ENCODE measurements at regions not wholly inside any gene's neighbourhood (a gene's known extent, or its start where the extent isn't known, plus 50 kb on each side); places are given as distances from the start of the nearest gene placed in this dataset.
A peak's percentile ranks its signal among the peaks of the same experiment; 100 is the strongest.

- Histone ChIP-seq H2BK12ac (ENCODE audit: insufficient read length, low read depth, low read length) (no peak overlapping the region), H4K91ac (ENCODE audit: insufficient read length, low read depth, low read length) (no peak overlapping the region), H3K79me1 (ENCODE audit: insufficient read depth, low read depth, low read length, poor library complexity, severe bottlenecking) (no peaks in the 10 kb centered on the region), H3K4me2 (ENCODE audit: insufficient read depth, insufficient read length, low read length) (no peak overlapping the region), H2AFZ (ENCODE audit: low read length) (no peak overlapping the region), H3K14ac (ENCODE audit: insufficient read depth, low read length) (no peak overlapping the region), H2AK5ac (ENCODE audit: insufficient read length, low read length) (no peak overlapping the region), H3K56ac (ENCODE audit: insufficient read length, low read depth, low read length) (no peak overlapping the region), H3K23ac (ENCODE audit: insufficient read length, low read depth, low read length) (no peak overlapping the region), H3K4ac (ENCODE audit: low read depth, low read length) (no peak overlapping the region), H3K79me2 (ENCODE audit: insufficient read depth, low read length) (no peaks in the 10 kb centered on the region), H2BK120ac (ENCODE audit: low read depth, low read length, poor library complexity, severe bottlenecking) (no peak overlapping the region), H3K4me1 (ENCODE audit: insufficient read depth, low read length) (no peaks in the 10 kb centered on the region; the same call in 1 of the 2 replicates), H3K9me3 (ENCODE audit: control insufficient read depth, low read depth, low read length) (no peaks in the 10 kb centered on the region), H3K23me2 (ENCODE audit: insufficient read length, low read depth, low read length, poor library complexity, severe bottlenecking) (no peaks in the 10 kb centered on the region), H4K20me1 (ENCODE audit: control insufficient read depth, insufficient read depth, insufficient read length) (no peaks in the 10 kb centered on the region), H3K27ac (ENCODE audit: insufficient read length, low read depth, low read length) (no peak overlapping the region), H2BK5ac (ENCODE audit: insufficient read length, low read length) (no peak overlapping the region), H2BK15ac (ENCODE audit: low read depth, low read length) (no peak overlapping the region), H3K9ac (ENCODE audit: extremely low read depth, insufficient read length, low read length) (no peak overlapping the region), H3K18ac (ENCODE audit: insufficient read length, low read depth, low read length) (no peak overlapping the region), H3T11ph (ENCODE audit: low read length) (no peak overlapping the region), H4K5ac (ENCODE audit: insufficient read length, low read depth, low read length) (no peak overlapping the region), H2BK20ac (ENCODE audit: low read depth, low read length, poor library complexity, severe bottlenecking) (peak overlapping the region; percentile 60), H4K8ac (replicated peaks; ENCODE audit: insufficient read length, low read depth, low read length) (no peak overlapping the region), H3K27me3 (ENCODE audit: insufficient read depth, low read length) (no peaks in the 10 kb centered on the region)
- WGBS (ENCODE audit: extremely low coverage, insufficient read length, low lambda C conversion rate): no CpG with 5 or more reads among the region's 3 CpGs
- Mint-ChIP-seq H3K36me3 (ENCODE audit: insufficient read depth in 1 of 3, low read depth in 3 of 3) (peaks cover 20 to 59% (median 34%) of the 10 kb centered on the region in 3 experiments), H3K4me1 (peaks cover 34 to 38% of the 10 kb centered on the region in 2 experiments), H3K4me3 (no peak overlapping the region), H3K27ac (no peak overlapping the region), H3K27me3 (ENCODE audit: low read depth) (no peaks in the 10 kb centered on the region), H3K9me3 (peaks cover 30 to 40% of the 10 kb centered on the region in 2 experiments)
- no peak for DNase-seq
- no peak for TF ChIP-seq CTCF (conservative IDR thresholded peaks at IDR 0.05)
Measured at GRCh38 chr2:151114874-151115273, 146.8 kb downstream of the RBM43 start.

Measured in H9 (cell line).